ENCODE measurements at regions not wholly inside any gene's neighbourhood (a gene's known extent, or its start where the extent isn't known, plus 50 kb on each side); places are given as distances from the start of the nearest gene placed in this dataset.

DNA sequence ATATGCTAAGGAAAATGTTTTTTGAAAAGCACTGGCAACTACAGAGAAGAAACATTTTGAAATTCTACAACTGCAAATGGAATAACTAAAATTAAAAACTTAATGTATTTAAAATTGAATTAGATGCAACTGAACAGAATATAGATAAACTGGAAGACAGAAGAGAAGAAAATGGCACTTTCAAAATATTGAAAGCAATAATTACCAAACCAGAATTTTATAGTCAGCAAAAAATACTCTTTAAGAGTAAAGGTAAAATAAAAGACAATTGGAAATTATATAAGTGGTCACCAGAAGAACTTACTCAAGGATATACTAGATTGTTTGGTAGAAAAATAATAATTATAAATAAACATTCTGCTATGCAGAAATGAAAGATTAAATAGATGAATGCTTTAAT lies 927.7 kb upstream of the ZWINT start:
- no peaks in the 10 kb centered on the region for H4K20me1 ChIP-seq (ENCODE audit: insufficient read depth, low read length)
- H3K27me3 ChIP-seq (ENCODE audit: low read depth, low read length) = no peaks in the 10 kb centered on the region
- TF ChIP-seq EZH2phosphoT487 (IDR thresholded peaks at IDR 0.05; ENCODE audit: low read depth) = no peak
- TF ChIP-seq, protein P1, sequence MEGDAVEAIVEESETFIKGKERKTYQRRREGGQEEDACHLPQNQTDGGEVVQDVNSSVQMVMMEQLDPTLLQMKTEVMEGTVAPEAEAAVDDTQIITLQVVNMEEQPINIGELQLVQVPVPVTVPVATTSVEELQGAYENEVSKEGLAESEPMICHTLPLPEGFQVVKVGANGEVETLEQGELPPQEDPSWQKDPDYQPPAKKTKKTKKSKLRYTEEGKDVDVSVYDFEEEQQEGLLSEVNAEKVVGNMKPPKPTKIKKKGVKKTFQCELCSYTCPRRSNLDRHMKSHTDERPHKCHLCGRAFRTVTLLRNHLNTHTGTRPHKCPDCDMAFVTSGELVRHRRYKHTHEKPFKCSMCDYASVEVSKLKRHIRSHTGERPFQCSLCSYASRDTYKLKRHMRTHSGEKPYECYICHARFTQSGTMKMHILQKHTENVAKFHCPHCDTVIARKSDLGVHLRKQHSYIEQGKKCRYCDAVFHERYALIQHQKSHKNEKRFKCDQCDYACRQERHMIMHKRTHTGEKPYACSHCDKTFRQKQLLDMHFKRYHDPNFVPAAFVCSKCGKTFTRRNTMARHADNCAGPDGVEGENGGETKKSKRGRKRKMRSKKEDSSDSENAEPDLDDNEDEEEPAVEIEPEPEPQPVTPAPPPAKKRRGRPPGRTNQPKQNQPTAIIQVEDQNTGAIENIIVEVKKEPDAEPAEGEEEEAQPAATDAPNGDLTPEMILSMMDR (IDR thresholded peaks at IDR 0.05; ENCODE audit: low read depth, low read length) = no peak
- H3K4me3 ChIP-seq (ENCODE audit: low read length) = no peak overlapping the region
- no peaks in the 10 kb centered on the region for H3K79me2 ChIP-seq (ENCODE audit: low read length)
- no peaks in the 10 kb centered on the region for H3K4me1 ChIP-seq (ENCODE audit: low read length)
- no peak overlapping the region for H3K4me2 ChIP-seq (ENCODE audit: low read length)
- no peaks in the 10 kb centered on the region for H3K9me3 ChIP-seq (ENCODE audit: insufficient read depth, low read length)
- H2AFZ ChIP-seq (ENCODE audit: low read depth, low read length) = no peak overlapping the region
- no peak overlapping the region for H3K27ac ChIP-seq (ENCODE audit: low read length)
- no peak overlapping the region for H3K9ac ChIP-seq (ENCODE audit: low read length)
- H3K36me3 ChIP-seq (replicated peaks; ENCODE audit: low read depth, low read length) = no peaks in the 10 kb centered on the region

DNA sequence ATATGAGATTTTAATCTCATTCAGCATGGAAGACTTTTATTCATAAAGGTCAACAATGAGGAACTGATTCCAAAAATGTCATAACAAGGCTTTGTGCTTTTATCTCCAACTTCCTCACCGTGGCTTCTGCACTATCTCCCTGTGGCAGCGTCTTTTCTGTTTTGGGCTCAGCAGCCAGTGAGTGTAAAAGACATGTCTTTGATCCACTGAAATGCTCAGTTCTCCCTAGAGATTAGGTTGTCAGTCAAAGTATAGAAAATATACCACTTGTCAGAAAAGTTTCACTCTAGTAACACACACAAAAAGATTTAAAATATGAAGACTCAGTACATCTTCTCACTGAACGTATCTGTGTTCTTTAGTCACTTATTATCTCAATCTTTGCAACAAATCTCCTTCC lies 901.8 kb upstream of the ZWINT start:
- Histone ChIP-seq H3K9me3 (ENCODE audit: insufficient read depth, low read length) (no peaks in the 10 kb centered on the region), H4K20me1 (ENCODE audit: insufficient read depth, low read length) (no peaks in the 10 kb centered on the region), H3K4me3 (ENCODE audit: low read length) (no peak overlapping the region), H3K79me2 (ENCODE audit: low read length) (no peaks in the 10 kb centered on the region), H3K4me1 (ENCODE audit: low read length) (no peaks in the 10 kb centered on the region), H2AFZ (ENCODE audit: low read depth, low read length) (no peak overlapping the region), H3K27me3 (ENCODE audit: low read depth, low read length) (no peaks in the 10 kb centered on the region), H3K27ac (ENCODE audit: low read length) (no peak overlapping the region), H3K4me2 (ENCODE audit: low read length) (no peak overlapping the region), H3K36me3 (replicated peaks; ENCODE audit: low read depth, low read length) (no peaks in the 10 kb centered on the region), H3K9ac (ENCODE audit: low read length) (no peak overlapping the region)
- TF ChIP-seq, protein P1 (IDR thresholded peaks at IDR 0.05; ENCODE audit: low read depth, low read length) = no peak

DNA sequence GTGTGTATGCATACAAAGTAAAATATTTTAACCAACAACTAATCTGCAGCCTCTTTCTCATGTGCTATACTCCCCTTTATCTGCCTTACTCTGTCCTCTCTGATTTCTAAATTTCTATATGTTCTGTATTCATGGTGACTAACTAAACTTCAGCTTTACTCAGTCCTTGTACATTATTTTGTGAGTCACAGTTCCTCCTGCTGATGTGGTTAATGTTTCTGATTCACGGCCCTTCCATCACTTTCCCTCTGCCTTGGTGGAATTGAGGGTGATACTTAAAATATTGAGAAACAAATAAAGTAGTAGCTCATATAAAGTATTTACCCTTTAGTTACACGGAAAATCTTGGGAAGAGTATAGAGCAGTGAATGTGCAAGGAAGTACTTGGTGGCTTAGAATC lies 899.1 kb upstream of the ZWINT start:
- Histone ChIP-seq H3K79me2 (ENCODE audit: low read length) (no peaks in the 10 kb centered on the region), H4K20me1 (ENCODE audit: insufficient read depth, low read length) (no peaks in the 10 kb centered on the region), H3K27ac (ENCODE audit: low read length) (no peak overlapping the region), H2AFZ (ENCODE audit: low read depth, low read length) (no peak overlapping the region), H3K9me3 (ENCODE audit: insufficient read depth, low read length) (no peaks in the 10 kb centered on the region), H3K4me1 (ENCODE audit: low read length) (no peaks in the 10 kb centered on the region), H3K36me3 (replicated peaks; ENCODE audit: low read depth, low read length) (no peaks in the 10 kb centered on the region), H3K4me2 (ENCODE audit: low read length) (no peak overlapping the region), H3K9ac (ENCODE audit: low read length) (no peak overlapping the region), H3K27me3 (ENCODE audit: low read depth, low read length) (no peaks in the 10 kb centered on the region), H3K4me3 (ENCODE audit: low read length) (no peak overlapping the region)
- TF ChIP-seq, protein P1 (IDR thresholded peaks at IDR 0.05; ENCODE audit: low read depth, low read length) = no peak
- no peak for TF ChIP-seq EZH2phosphoT487 (IDR thresholded peaks at IDR 0.05; ENCODE audit: low read depth)

DNA sequence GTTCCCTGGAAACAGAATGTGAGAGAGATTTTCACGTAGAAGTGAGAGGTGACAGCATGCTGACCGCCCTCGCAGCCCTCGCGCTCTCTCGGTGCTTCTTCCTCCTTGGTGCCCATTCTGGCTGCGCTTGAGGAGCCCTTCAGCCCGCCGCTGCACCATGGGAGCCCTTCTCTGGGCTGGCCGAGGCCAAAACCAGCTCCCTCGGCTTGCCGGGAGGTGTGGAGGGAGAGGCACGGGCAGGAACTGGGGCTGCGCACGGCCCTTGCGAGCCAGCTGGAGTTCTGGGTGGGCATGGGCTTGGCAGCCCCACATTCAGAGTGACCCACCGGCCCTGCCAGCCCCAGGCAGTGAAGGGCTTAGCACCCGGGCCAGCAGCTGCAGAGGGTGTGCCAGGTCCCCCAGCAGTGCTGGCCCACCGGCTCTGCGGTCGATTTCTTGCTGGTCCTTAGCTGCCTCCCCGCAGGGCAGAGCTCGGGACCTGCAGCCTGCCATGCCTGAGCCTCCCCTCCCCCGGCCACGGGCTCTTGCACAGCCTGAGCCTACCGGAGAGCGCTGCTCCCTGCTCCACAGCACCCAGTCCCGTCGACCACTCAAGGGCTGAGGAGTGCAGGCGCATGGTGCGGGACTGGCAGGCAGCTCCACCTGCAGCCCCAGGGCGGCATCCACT lies 888.7 kb upstream of the ZWINT start:
- Histone ChIP-seq H2AFZ (ENCODE audit: low read depth, low read length) (no peak overlapping the region), H3K27me3 (ENCODE audit: low read depth, low read length) (no peaks in the 10 kb centered on the region)

More for the DNA sequence above, 888.7 kb upstream of the ZWINT start:
- Histone ChIP-seq H3K9ac (ENCODE audit: low read length) (no peak overlapping the region), H3K27ac (ENCODE audit: low read length) (no peak overlapping the region), H3K4me2 (ENCODE audit: low read length) (no peak overlapping the region), H3K36me3 (replicated peaks; ENCODE audit: low read depth, low read length) (no peaks in the 10 kb centered on the region), H3K9me3 (ENCODE audit: insufficient read depth, low read length) (no peaks in the 10 kb centered on the region), H3K4me1 (ENCODE audit: low read length) (no peaks in the 10 kb centered on the region), H3K79me2 (ENCODE audit: low read length) (no peaks in the 10 kb centered on the region), H3K4me3 (ENCODE audit: low read length) (no peak overlapping the region), H4K20me1 (ENCODE audit: insufficient read depth, low read length) (no peaks in the 10 kb centered on the region)
- TF ChIP-seq, protein P1 (IDR thresholded peaks at IDR 0.05; ENCODE audit: low read depth, low read length) = no peak
- TF ChIP-seq EZH2phosphoT487 (IDR thresholded peaks at IDR 0.05; ENCODE audit: low read depth) = no peak

Measured in OCI-LY3 (cell line).